ENCODE measurements at regions not wholly inside any gene's neighbourhood (a gene's known extent, or its start where the extent isn't known, plus 50 kb on each side); places are given as distances from the start of the nearest gene placed in this dataset.

- no peak overlapping the region for H3K23ac ChIP-seq (ENCODE audit: insufficient read length)
- H3K9ac ChIP-seq (replicated peaks in 1 of 4; ENCODE audit: extremely low read depth in 1 of 4, low read depth in 3 of 4, low read length in 3 of 4): peak overlapping the region in 1 of 4 experiments; percentile 13; a peak in 1 of 7 replicates
- no peak for FAIRE-seq
- no peak for DNase-seq (ENCODE audit: low read depth in 1 of 2, low spot score in 2 of 2)
- no peak overlapping the region for H4K5ac ChIP-seq (ENCODE audit: insufficient read length, low read depth, low read length)
- no peak overlapping the region for H4K8ac ChIP-seq (ENCODE audit: extremely low read depth, insufficient read depth, low read length)
- no peak overlapping the region for H3K14ac ChIP-seq (ENCODE audit: insufficient read length)
- no peak overlapping the region for H2BK12ac ChIP-seq (ENCODE audit: low read depth, low read length)
- no peak overlapping the region for H3K4me3 ChIP-seq (ENCODE audit: extremely low read depth in 1 of 4, insufficient read depth in 2 of 4, low read depth in 3 of 4, low read length in 4 of 4)
- no peak overlapping the region for H3K4me2 ChIP-seq (ENCODE audit: insufficient read depth in 1 of 2, low read depth in 2 of 2, low read length in 2 of 2)
- H2BK5ac ChIP-seq (ENCODE audit: low read depth, low read length): no peak overlapping the region
- no peaks in the 10 kb centered on the region for H3K27me3 ChIP-seq (replicated peaks in 1 of 4; ENCODE audit: control insufficient read depth in 3 of 4, extremely low read depth in 1 of 4, insufficient read depth in 3 of 4, low read length in 3 of 4)
- no peaks in the 10 kb centered on the region for H3K9me3 ChIP-seq (ENCODE audit: insufficient read depth in 2 of 2, low read depth in 1 of 2, low read length in 1 of 2)
- ChIA-PET POLR2A (ENCODE audit: partially characterized antibody) (interaction anchor here (1.1 to 1.4 kb wide), 3 partner anchors 10 to 183 kb away, joined by 3 to 5 read pairs (median 5); no protein-coding TSS in a partner anchor), CTCF (ENCODE audit: partially characterized antibody) (interaction anchor here (1.7 kb wide), 1 partner anchor 185 kb away, joined by 4 read pairs; no protein-coding TSS in a partner anchor)
- no peak overlapping the region for H2AFZ ChIP-seq (ENCODE audit: low read length)
- TF ChIP-seq TEAD4 (IDR thresholded peaks at IDR 0.05; ENCODE audit: low read depth, low read length): 0 out of 2 replicates have a peak, but pooled peaks have one; percentile 19
- TF ChIP-seq JUND (IDR thresholded peaks at IDR 0.05; ENCODE audit: low read length): 0 out of 2 replicates have a peak, but pooled peaks have one; percentile 53
- no peak for TF ChIP-seq SP1 (IDR thresholded peaks at IDR 0.05; ENCODE audit: low read depth, low read length)
- TF ChIP-seq BACH1 (IDR thresholded peaks at IDR 0.05; ENCODE audit: low read length): no peak
- TF ChIP-seq POLR2A (IDR thresholded peaks at IDR 0.05; ENCODE audit: control extremely low read depth in 1 of 2, low read depth in 2 of 2, low read length in 2 of 2): no peak
- TF ChIP-seq CEBPB (IDR thresholded peaks at IDR 0.05; ENCODE audit: low read depth, low read length): peak; percentile 96
- no peak overlapping the region for H2BK15ac ChIP-seq (ENCODE audit: low read length)
- H4K20me1 ChIP-seq (replicated peaks in 1 of 2; ENCODE audit: control insufficient read depth in 1 of 2, insufficient read depth in 2 of 2, low read length in 2 of 2): no peaks in the 10 kb centered on the region
- no peak overlapping the region for H2BK120ac ChIP-seq (replicated peaks; ENCODE audit: low read depth, low read length)
- no peak overlapping the region for H2AK5ac ChIP-seq (ENCODE audit: low read depth, low read length)
- H3K56ac ChIP-seq (replicated peaks; ENCODE audit: insufficient read length, low read depth, low read length): no peak overlapping the region
- H3K4ac ChIP-seq (replicated peaks; ENCODE audit: insufficient read length, low read depth, low read length): no peak overlapping the region
- H3K4me1 ChIP-seq (replicated peaks in 1 of 4; ENCODE audit: control insufficient read depth in 3 of 4, insufficient read depth in 4 of 4, low read length in 3 of 4): no peaks in the 10 kb centered on the region; a peak in 2 of 7 replicates
- no peak overlapping the region for H3K27ac ChIP-seq (ENCODE audit: low read depth, low read length)
- H4K91ac ChIP-seq (replicated peaks; ENCODE audit: insufficient read length, low read length): peak overlapping the region; percentile 74
- no peak overlapping the region for H3K18ac ChIP-seq (ENCODE audit: extremely low read depth, low read length)
- no peaks in the 10 kb centered on the region for H3K79me2 ChIP-seq (ENCODE audit: control insufficient read depth in 1 of 2, insufficient read depth in 2 of 2, low read length in 2 of 2)
- no peak overlapping the region for H2BK20ac ChIP-seq (ENCODE audit: low read length)
- H3K36me3 ChIP-seq (ENCODE audit: control insufficient read depth in 2 of 4, insufficient read depth in 4 of 4, low read length in 3 of 4): no peaks in the 10 kb centered on the region
- H3K79me1 ChIP-seq (ENCODE audit: low read depth, low read length): no peaks in the 10 kb centered on the region
- H3K23me2 ChIP-seq (ENCODE audit: low read depth, low read length): no peaks in the 10 kb centered on the region
Observed at GRCh38 chr20:51985013-51985415, 182.7 kb upstream of the SALL4 start.

Measured in H1 (cell line).